IMR-90 (cell line): ENCODE measurements at regions not wholly inside any gene's neighbourhood (a gene's known extent, or its start where the extent isn't known, plus 50 kb on each side); places are given as distances from the start of the nearest gene placed in this dataset.
"Not testable (repeated sequence)": the region's sequence is repeated elsewhere in the genome, so short reads cannot be mapped to it uniquely, and the experiment has no call there.

ENCODE experiments used
- ATAC-seq: fragments of 200-7000 bp; cut with Tn5 transposase; 2 replicates; pipeline ENCODE4 v1.9.1; 2020; ENCODE audit warnings: low read depth, mild to moderate bottlenecking, moderate library complexity
- BruUV-seq: library from RNA; stranded (reverse); fragments of 400-500 nt; replicated peaks from 2 replicates; lab custom pipeline; 2021; lab: Mats Ljungman, UMichigan
- CTCF ChIA-PET: fragments of 300-600 bp; formaldehyde crosslinking; extraction: SDS; loops from one replicate; lab custom pipeline; 2021; ENCODE audit warnings: antibody characterized with exemption; lab: Yijun Ruan, JAX
- POLR2A ChIA-PET: fragments of 300-600 bp; sonication (Branson Sonifier 250); formaldehyde crosslinking; loops from one replicate; lab custom pipeline; 2022; ENCODE audit warnings: antibody characterized with exemption; ENCODE audit not compliant: unreplicated experiment; lab: Charles Lee
- DNase-seq: peaks from one replicate; pipeline ENCODE4 v3.0.0; 2013
- H2AFZ ChIP-seq: replicated peaks from 2 replicates; pipeline ENCODE3; 2013; ENCODE audit warnings: low read length, mild to moderate bottlenecking; ENCODE audit not compliant: poor library complexity
- H2AK5ac ChIP-seq: 2 replicates; pipeline ENCODE4 v1.6.1; 2013; ENCODE audit warnings: low read depth, low read length, inconsistent platforms
- H2AK9ac ChIP-seq: replicated peaks from 2 replicates; pipeline ENCODE3; 2013; ENCODE audit warnings: mild to moderate bottlenecking, low read depth, low read length, moderate library complexity; ENCODE audit not compliant: poor library complexity
- H2BK120ac ChIP-seq: 2 replicates; pipeline ENCODE4 v1.6.1; 2013; ENCODE audit warnings: low read depth, low read length, inconsistent platforms
- H2BK15ac ChIP-seq: 3 replicates; pipeline ENCODE4 v1.6.1; 2013; ENCODE audit warnings: low read depth, low read length, inconsistent platforms
- H2BK20ac ChIP-seq: 2 replicates; pipeline ENCODE4 v1.6.1; 2013; ENCODE audit warnings: low read depth, mild to moderate bottlenecking, inconsistent platforms, low read length, moderate library complexity
- H2BK5ac ChIP-seq: 2 replicates; pipeline ENCODE4 v1.6.1; 2013; ENCODE audit warnings: mild to moderate bottlenecking, low read depth, low read length, inconsistent platforms; ENCODE audit not compliant: poor library complexity, severe bottlenecking
- H3K14ac ChIP-seq: replicated peaks from 2 replicates; pipeline ENCODE4 v1.6.1; 2013; ENCODE audit warnings: low read depth, low read length, inconsistent platforms
- H3K18ac ChIP-seq: 2 replicates; pipeline ENCODE4 v1.6.1; 2013; ENCODE audit warnings: low read depth, low read length, control low read depth
- H3K23ac ChIP-seq: 2 replicates; pipeline ENCODE4 v1.6.1; 2013; ENCODE audit warnings: low read depth, low read length, inconsistent platforms
- H3K27ac ChIP-seq: 2 replicates; pipeline ENCODE4 v1.5.1; 2013; ENCODE audit warnings: mild to moderate bottlenecking, control low read depth, low read length; ENCODE audit not compliant: insufficient read depth
- H3K27me3 ChIP-seq: 2 replicates; pipeline ENCODE4 v1.6.1; 2013; ENCODE audit warnings: low read length; ENCODE audit not compliant: control insufficient read depth, insufficient read depth
- H3K36me3 ChIP-seq: 2 replicates; pipeline ENCODE4 v1.6.1; 2013; ENCODE audit warnings: low read length, mixed read lengths; ENCODE audit not compliant: control insufficient read depth, insufficient read depth
- H3K4ac ChIP-seq: 2 replicates; pipeline ENCODE4 v1.6.1; 2013; ENCODE audit warnings: low read depth, low read length, inconsistent platforms
- H3K4me1 ChIP-seq: 2 replicates; pipeline ENCODE4 v1.6.1; 2013; ENCODE audit warnings: low read length, mixed read lengths; ENCODE audit not compliant: control insufficient read depth, insufficient read depth
- H3K4me2 ChIP-seq: 2 replicates; pipeline ENCODE4 v1.6.1; 2013; ENCODE audit warnings: low read depth, mild to moderate bottlenecking, control low read depth, low read length, moderate library complexity
- H3K4me3 ChIP-seq: 2 replicates; pipeline ENCODE4 v1.5.1; 2013; ENCODE audit warnings: low read depth, mild to moderate bottlenecking, control low read depth, low read length, moderate library complexity; ENCODE audit not compliant: insufficient read depth
- H3K56ac ChIP-seq: 2 replicates; pipeline ENCODE4 v1.6.1; 2013; ENCODE audit warnings: low read length, inconsistent platforms; ENCODE audit not compliant: insufficient read depth; ENCODE audit errors: extremely low read depth
- H3K79me1 ChIP-seq, 2 experiments: 2 replicates each; pipeline ENCODE4 v1.6.1; 2013; ENCODE audit warnings: low read length in 2 of 2, inconsistent platforms in 1 of 2, low read depth in 1 of 2
- H3K9ac ChIP-seq: 2 replicates; pipeline ENCODE4 v1.6.1; 2013; ENCODE audit warnings: low read depth, low read length, control low read depth
- H3K9me1 ChIP-seq: 2 replicates; pipeline ENCODE4 v1.6.1; 2013; ENCODE audit warnings: low read length, inconsistent platforms; ENCODE audit not compliant: insufficient read depth
- H3K9me3 ChIP-seq: 2 replicates; pipeline ENCODE4 v1.6.1; 2013; ENCODE audit warnings: low read length; ENCODE audit not compliant: control insufficient read depth, insufficient read depth
- H4K20me1 ChIP-seq: 2 replicates; pipeline ENCODE4 v1.6.1; 2013; ENCODE audit warnings: low read length, inconsistent platforms; ENCODE audit not compliant: insufficient read depth
- H4K5ac ChIP-seq: 2 replicates; pipeline ENCODE4 v1.6.1; 2013; ENCODE audit warnings: mild to moderate bottlenecking, low read depth, low read length, control low read depth
- H4K8ac ChIP-seq, 2 experiments: 2 replicates each; pipeline ENCODE4 v1.6.1; 2013; ENCODE audit warnings: low read depth in 2 of 2, low read length in 2 of 2, control low read depth in 1 of 2, inconsistent platforms in 1 of 2
- H4K91ac ChIP-seq: 2 replicates; pipeline ENCODE4 v1.6.1; 2013; ENCODE audit warnings: low read depth, low read length, inconsistent platforms; ENCODE audit not compliant: insufficient read depth
- WGBS, 2 experiments: methylation state at CpG; one replicate each; pipeline versions ENCODE4 v1.1.5 to v1.1.7; 2013; ENCODE audit warnings: missing lambda C conversion rate in 2 of 2; ENCODE audit not compliant: insufficient read length in 1 of 2; ENCODE audit errors: extremely low coverage in 2 of 2; 5-methylcytosine and 5-hydroxymethylcytosine counted together
- dilution Hi-C: fragments of 300-500 bp; cut with HindIII; formaldehyde crosslinking; loops from one replicate; pipeline ENCODE4 v1.14.3; 2018; ENCODE audit warnings: low sequenced_read_pairs; ENCODE audit not compliant: unreplicated experiment
- in situ Hi-C: fragments of 300-500 bp; cut with MboI; formaldehyde crosslinking; loops from 3 replicates; pipeline ENCODE4 v1.14.3; 2019; ENCODE audit warnings: low sequenced_read_pairs, inconsistent platforms, mixed read lengths
- intact Hi-C: fragments of 100-400 bp; cut with micrococcal nuclease; formaldehyde crosslinking; loops from 2 replicates; pipeline ENCODE4 v1.10.0; 2022

- H3K4me3 ChIP-seq, in situ Hi-C loops, H2BK15ac ChIP-seq, H2BK20ac ChIP-seq, intact Hi-C loops, H2AK5ac ChIP-seq, H3K18ac ChIP-seq, dilution Hi-C loops, H2AFZ ChIP-seq, H3K79me1 ChIP-seq, H3K36me3 ChIP-seq, H3K23ac ChIP-seq, H4K5ac ChIP-seq, H4K20me1 ChIP-seq, H3K9ac ChIP-seq, CTCF ChIA-PET, DNase-seq, H2BK120ac ChIP-seq, H3K4ac ChIP-seq, BruUV-seq, POLR2A ChIA-PET, H4K91ac ChIP-seq, H3K14ac ChIP-seq, H3K4me2 ChIP-seq, ATAC-seq, H3K27me3 ChIP-seq, H2BK5ac ChIP-seq, H3K56ac ChIP-seq, H2AK9ac ChIP-seq, H3K9me1 ChIP-seq, H3K27ac ChIP-seq, H3K4me1 ChIP-seq, H4K8ac ChIP-seq: not testable (repeated sequence)
- peaks cover 15% of the 10 kb centered on the region; the same call in 1 of the 2 replicates for H3K9me3 ChIP-seq
- no CpG with 5 or more reads among the region's 12 CpGs for WGBS, 2 experiments
Measured at GRCh38 chr14:105641951-105642350, 115.6 kb downstream of the TMEM121 start.

GRCh38 chr14:105642486-105642885, 116.1 kb downstream of the TMEM121 start:
- H3K4me1 ChIP-seq, H3K14ac ChIP-seq, H2BK5ac ChIP-seq, H3K4me2 ChIP-seq, H3K79me1 ChIP-seq, H4K91ac ChIP-seq, BruUV-seq, H3K27me3 ChIP-seq, H3K18ac ChIP-seq, H3K4me3 ChIP-seq, H2BK120ac ChIP-seq, H2AFZ ChIP-seq, H3K9ac ChIP-seq, H2BK20ac ChIP-seq, H3K56ac ChIP-seq, POLR2A ChIA-PET, dilution Hi-C loops, intact Hi-C loops, H3K27ac ChIP-seq, H4K8ac ChIP-seq, H4K20me1 ChIP-seq, H2AK5ac ChIP-seq, H3K4ac ChIP-seq, DNase-seq, H2AK9ac ChIP-seq, H4K5ac ChIP-seq, H3K36me3 ChIP-seq, ATAC-seq, CTCF ChIA-PET, in situ Hi-C loops, H3K9me1 ChIP-seq, H3K23ac ChIP-seq, H2BK15ac ChIP-seq: not testable (repeated sequence)
- no CpG with 5 or more reads among the region's 19 CpGs for WGBS, 2 experiments
- peaks cover 15% of the 10 kb centered on the region; the same call in 1 of the 2 replicates for H3K9me3 ChIP-seq
